HepG2 (cell line): ENCODE measurements at regions not wholly inside any gene's neighbourhood (a gene's known extent, or its start where the extent isn't known, plus 50 kb on each side); places are given as distances from the start of the nearest gene placed in this dataset.

Experiments
- ATAC-seq: fragments of 200-7000 bp; cut with Tn5 transposase; 3 replicates; pipeline ENCODE4 v1.9.1; 2020; ENCODE audit warnings: mild to moderate bottlenecking, moderate library complexity
- BruUV-seq: library from RNA; stranded (reverse); fragments of 400-500 nt; replicated peaks from 2 replicates; lab custom pipeline; 2021; lab: Mats Ljungman, UMichigan
- CTCF ChIA-PET: fragments of 300-600 bp; formaldehyde crosslinking; extraction: SDS; loops from one replicate; lab custom pipeline; 2021; ENCODE audit warnings: low total read pairs, inconsistent platforms, low intra/inter-chr PET ratio; lab: Yijun Ruan, JAX
- POLR2A ChIA-PET: fragments of 350-600 bp; sonication (Branson Sonifier 250); formaldehyde crosslinking; loops from one replicate; lab custom pipeline; 2020; ENCODE audit warnings: antibody characterized with exemption, inconsistent platforms; lab: Yijun Ruan, JAX
- DNase-seq: peaks from one replicate; pipeline ENCODE4 v3.0.0-alpha.2; 2015; ENCODE audit warnings: low spot score
- FAIRE-seq: peaks from 3 replicates; lab custom pipeline; 2011; peaks lifted over from hg19 to GRCh38; lab: Jason Lieb, UNC
- H2AFZ ChIP-seq: one replicate; pipeline ENCODE4 v1.6.1; 2011; ENCODE audit warnings: low read length, inconsistent platforms
- H3K27ac ChIP-seq: fragments of 300-600 bp; 3 replicates; pipeline ENCODE4 v1.8.0; 2011; ENCODE audit warnings: mixed run types, mild to moderate bottlenecking, mixed read lengths, low read length, inconsistent platforms; ENCODE audit not compliant: insufficient read depth; ENCODE audit errors: extremely low read length
- H3K27me3 ChIP-seq, 2 experiments: fragments of 200-600 bp in 1 of 2; 2 replicates in 1 of 2; 3 replicates in 1 of 2; pipeline versions ENCODE4 v1.6.0 to v1.8.0; 2011; ENCODE audit warnings: low read length in 2 of 2, mild to moderate bottlenecking in 2 of 2, moderate library complexity in 2 of 2, inconsistent platforms in 1 of 2; ENCODE audit not compliant: insufficient read depth in 2 of 2, control insufficient read depth in 1 of 2
- H3K36me3 ChIP-seq, 2 experiments: fragments of 200-600 bp in 1 of 2; replicated peaks in 1 of 2; 2 replicates in 1 of 2; 3 replicates in 1 of 2; pipeline versions ENCODE4 v1.5.1 to v1.8.0; 2011; ENCODE audit warnings: low read length in 2 of 2, inconsistent platforms in 1 of 2; ENCODE audit not compliant: insufficient read depth in 2 of 2, control insufficient read depth in 1 of 2
- H3K4me1 ChIP-seq: 2 replicates; pipeline ENCODE4 v1.5.1; 2012; ENCODE audit warnings: low read length, inconsistent platforms; ENCODE audit not compliant: insufficient read depth
- H3K4me2 ChIP-seq: 2 replicates; pipeline ENCODE4 v1.6.0; 2011; ENCODE audit warnings: low read depth, low read length, inconsistent platforms
- H3K4me3 ChIP-seq, 3 experiments: fragments of 200-600 bp in 1 of 3; sonication (generic), shearing (Covaris generic) in 1 of 3; replicated peaks in 1 of 3; 2 replicates each; pipeline ENCODE4 v1.5.1; 2011 to 2016; ENCODE audit warnings: low read length in 3 of 3, inconsistent platforms in 2 of 3, low read depth in 2 of 3, mild to moderate bottlenecking in 2 of 3, control low read depth in 1 of 3, mixed read lengths in 1 of 3; ENCODE audit not compliant: insufficient read depth in 1 of 3
- H3K79me2 ChIP-seq: one replicate; pipeline ENCODE4 v1.6.1; 2011; ENCODE audit warnings: low read length, inconsistent platforms; ENCODE audit not compliant: insufficient read depth
- H3K9ac ChIP-seq: 2 replicates; pipeline ENCODE4 v1.6.0; 2011; ENCODE audit warnings: mild to moderate bottlenecking, low read depth, low read length, inconsistent platforms; ENCODE audit not compliant: insufficient read depth
- H3K9me3 ChIP-seq: 2 replicates; pipeline ENCODE4 v1.5.1; 2012; ENCODE audit warnings: mild to moderate bottlenecking, low read length
- H4K20me1 ChIP-seq: 2 replicates; pipeline ENCODE4 v1.6.0; 2011; ENCODE audit warnings: inconsistent platforms, mild to moderate bottlenecking, low read length, moderate library complexity; ENCODE audit not compliant: insufficient read depth
- CBX5 ChIP-seq: sonication (generic); formaldehyde crosslinking; IDR thresholded peaks from 2 replicates; pipeline ENCODE4 v1.4.0; 2020; ENCODE audit warnings: missing genetic modification reagents, borderline replicate concordance
- EP300 ChIP-seq, 3 experiments: sonication (generic) in 1 of 3; formaldehyde crosslinking in 1 of 3; IDR thresholded peaks; 2 replicates each; pipeline versions ENCODE4 v1.5.1 to v1.6.1; 2011 to 2020; ENCODE audit warnings: low read depth in 2 of 3, low read length in 2 of 3, borderline replicate concordance in 1 of 3, improper control_type of control experiment in 1 of 3, mild to moderate bottlenecking in 1 of 3, missing genetic modification reagents in 1 of 3, moderate library complexity in 1 of 3
- MIER2 ChIP-seq: IDR thresholded peaks from 2 replicates; pipeline ENCODE4 v1.6.1; 2016; ENCODE audit warnings: missing biosample characterization, missing genetic modification reagents
- SKI ChIP-seq: fragments of 450-650 bp; IDR thresholded peaks from one replicate; pipeline ENCODE4 v1.6.1; 2018; ENCODE audit warnings: mild to moderate bottlenecking; ENCODE audit not compliant: partially characterized antibody
- SP4 ChIP-seq: sonication (generic); formaldehyde crosslinking; IDR thresholded peaks from 2 replicates; pipeline ENCODE4 v1.8.1; 2023; ENCODE audit warnings: mild to moderate bottlenecking, missing genetic modification reagents
- SRF ChIP-seq: IDR thresholded peaks from 2 replicates; pipeline ENCODE4 v1.6.1; 2011; ENCODE audit warnings: mild to moderate bottlenecking, low read depth, low read length, moderate library complexity
- TOPORS ChIP-seq: sonication (generic); formaldehyde crosslinking; IDR thresholded peaks from 2 replicates; pipeline ENCODE4 v1.8.0; 2023; ENCODE audit warnings: mild to moderate bottlenecking, missing genetic modification reagents
- ZBTB20 ChIP-seq: sonication (generic); formaldehyde crosslinking; IDR thresholded peaks from 2 replicates; pipeline ENCODE4 v1.8.1; 2023; ENCODE audit warnings: missing genetic modification reagents, low read depth, mild to moderate bottlenecking, borderline replicate concordance
- ZFP41 ChIP-seq: sonication (generic); formaldehyde crosslinking; IDR thresholded peaks from 2 replicates; pipeline ENCODE4 v1.4.0; 2020; ENCODE audit warnings: mild to moderate bottlenecking, missing genetic modification reagents, borderline replicate concordance
- ZNF260 ChIP-seq: sonication (generic); formaldehyde crosslinking; IDR thresholded peaks from 2 replicates; pipeline ENCODE4 v1.4.0; 2020; ENCODE audit warnings: missing genetic modification reagents, low read depth, mild to moderate bottlenecking, borderline replicate concordance
- ZNF329 ChIP-seq: sonication (generic); formaldehyde crosslinking; IDR thresholded peaks from 2 replicates; pipeline ENCODE4 v1.9.0; 2021; ENCODE audit warnings: low read depth, mild to moderate bottlenecking, missing genetic modification reagents
- WGBS: methylation state at CpG from one replicate; pipeline ENCODE4 v1.1.6; 2017; ENCODE audit warnings: low lambda C conversion rate; 5-methylcytosine and 5-hydroxymethylcytosine counted together
- in situ Hi-C: cut with HindIII; loops from 2 replicates; pipeline ENCODE4 v1.10.0; 2017; ENCODE audit warnings: low pct_unique_long_range_greater_than_20kb; ENCODE audit not compliant: extremely low pct_ligation_motif_present
- intact Hi-C: fragments of 100-400 bp; cut with micrococcal nuclease; formaldehyde crosslinking; loops from one replicate; pipeline ENCODE4 v1.10.0; 2022; ENCODE audit not compliant: unreplicated experiment
- TF ChIP-seq, protein P1 (sequence below): IDR thresholded peaks from 2 replicates; pipeline ENCODE4 v1.6.1; 2012; ENCODE audit warnings: low read length, improper control_type of control experiment
- TF ChIP-seq, protein P2 (sequence below): sonication (generic); formaldehyde crosslinking; IDR thresholded peaks from 2 replicates; pipeline ENCODE4 v1.5.0; 2020; ENCODE audit warnings: missing genetic modification reagents
- TF ChIP-seq, protein P3 (sequence below): sonication (generic); formaldehyde crosslinking; IDR thresholded peaks from 2 replicates; pipeline ENCODE4 v1.4.0; 2020; ENCODE audit warnings: mild to moderate bottlenecking, low read depth, missing genetic modification reagents

DNA sequence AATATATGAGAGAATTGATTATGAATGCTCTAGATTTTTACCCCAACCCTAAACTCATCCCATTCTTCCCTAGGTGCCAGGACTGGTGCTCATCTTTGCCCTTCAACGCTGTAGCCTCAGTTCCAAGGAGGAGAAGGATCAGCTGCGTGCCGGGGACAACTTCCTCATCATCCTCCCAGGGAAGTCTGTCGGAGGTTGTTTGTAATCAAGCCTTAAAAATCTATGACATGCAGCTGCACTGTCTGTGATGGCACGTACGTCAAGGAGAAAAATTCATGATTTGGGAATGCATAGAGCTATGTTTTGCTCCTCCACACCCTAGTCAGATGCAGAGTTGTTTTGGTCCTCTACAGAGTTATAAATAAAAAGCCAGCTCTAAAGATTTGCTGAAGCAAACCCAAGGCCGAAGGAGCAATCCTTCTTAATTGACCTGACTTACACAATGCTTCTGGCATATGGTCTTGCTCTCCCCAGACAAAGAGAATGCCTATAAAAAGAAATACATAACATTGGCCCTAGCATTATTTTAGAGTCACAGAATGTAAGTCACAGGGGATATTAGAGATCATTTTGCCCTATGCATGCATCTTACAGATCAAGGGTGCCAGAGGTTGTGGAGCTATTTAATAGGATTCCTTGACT is 244.2 kb downstream of the HIVEP2 start:
- no peak overlapping the region for H2AFZ ChIP-seq
- H3K27me3 ChIP-seq: peaks cover 2 to 9% of the 10 kb centered on the region in 2 experiments; a peak in 4 of 5 replicates
- DNase-seq: no peak
- TF ChIP-seq ZNF260 (CRISPR knock-in tag) (no peak), SKI (no peak), CBX5 (CRISPR knock-in tag) (no peak), SRF (no peak), MIER2 (CRISPR knock-in tag) (no peak), TOPORS (CRISPR knock-in tag) (no peak), ZNF329 (no peak), EP300 (IDR thresholded peaks at IDR 0.05; ENCODE audit: low read depth in 2 of 2, low read length in 2 of 2) (no peak), EP300 (CRISPR knock-in tag; IDR thresholded peaks at IDR 0.05; ENCODE audit: borderline replicate concordance) (no peak), ZFP41 (CRISPR knock-in tag) (no peak), SP4 (no peak), ZBTB20 (CRISPR knock-in tag) (no peak)
- TF ChIP-seq, protein P1, sequence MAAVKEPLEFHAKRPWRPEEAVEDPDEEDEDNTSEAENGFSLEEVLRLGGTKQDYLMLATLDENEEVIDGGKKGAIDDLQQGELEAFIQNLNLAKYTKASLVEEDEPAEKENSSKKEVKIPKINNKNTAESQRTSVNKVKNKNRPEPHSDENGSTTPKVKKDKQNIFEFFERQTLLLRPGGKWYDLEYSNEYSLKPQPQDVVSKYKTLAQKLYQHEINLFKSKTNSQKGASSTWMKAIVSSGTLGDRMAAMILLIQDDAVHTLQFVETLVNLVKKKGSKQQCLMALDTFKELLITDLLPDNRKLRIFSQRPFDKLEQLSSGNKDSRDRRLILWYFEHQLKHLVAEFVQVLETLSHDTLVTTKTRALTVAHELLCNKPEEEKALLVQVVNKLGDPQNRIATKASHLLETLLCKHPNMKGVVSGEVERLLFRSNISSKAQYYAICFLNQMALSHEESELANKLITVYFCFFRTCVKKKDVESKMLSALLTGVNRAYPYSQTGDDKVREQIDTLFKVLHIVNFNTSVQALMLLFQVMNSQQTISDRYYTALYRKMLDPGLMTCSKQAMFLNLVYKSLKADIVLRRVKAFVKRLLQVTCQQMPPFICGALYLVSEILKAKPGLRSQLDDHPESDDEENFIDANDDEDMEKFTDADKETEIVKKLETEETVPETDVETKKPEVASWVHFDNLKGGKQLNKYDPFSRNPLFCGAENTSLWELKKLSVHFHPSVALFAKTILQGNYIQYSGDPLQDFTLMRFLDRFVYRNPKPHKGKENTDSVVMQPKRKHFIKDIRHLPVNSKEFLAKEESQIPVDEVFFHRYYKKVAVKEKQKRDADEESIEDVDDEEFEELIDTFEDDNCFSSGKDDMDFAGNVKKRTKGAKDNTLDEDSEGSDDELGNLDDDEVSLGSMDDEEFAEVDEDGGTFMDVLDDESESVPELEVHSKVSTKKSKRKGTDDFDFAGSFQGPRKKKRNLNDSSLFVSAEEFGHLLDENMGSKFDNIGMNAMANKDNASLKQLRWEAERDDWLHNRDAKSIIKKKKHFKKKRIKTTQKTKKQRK: no peak
- TF ChIP-seq, protein P2, sequence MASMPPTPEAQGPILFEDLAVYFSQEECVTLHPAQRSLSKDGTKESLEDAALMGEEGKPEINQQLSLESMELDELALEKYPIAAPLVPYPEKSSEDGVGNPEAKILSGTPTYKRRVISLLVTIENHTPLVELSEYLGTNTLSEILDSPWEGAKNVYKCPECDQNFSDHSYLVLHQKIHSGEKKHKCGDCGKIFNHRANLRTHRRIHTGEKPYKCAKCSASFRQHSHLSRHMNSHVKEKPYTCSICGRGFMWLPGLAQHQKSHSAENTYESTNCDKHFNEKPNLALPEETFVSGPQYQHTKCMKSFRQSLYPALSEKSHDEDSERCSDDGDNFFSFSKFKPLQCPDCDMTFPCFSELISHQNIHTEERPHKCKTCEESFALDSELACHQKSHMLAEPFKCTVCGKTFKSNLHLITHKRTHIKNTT: no peak
- TF ChIP-seq, protein P3, sequence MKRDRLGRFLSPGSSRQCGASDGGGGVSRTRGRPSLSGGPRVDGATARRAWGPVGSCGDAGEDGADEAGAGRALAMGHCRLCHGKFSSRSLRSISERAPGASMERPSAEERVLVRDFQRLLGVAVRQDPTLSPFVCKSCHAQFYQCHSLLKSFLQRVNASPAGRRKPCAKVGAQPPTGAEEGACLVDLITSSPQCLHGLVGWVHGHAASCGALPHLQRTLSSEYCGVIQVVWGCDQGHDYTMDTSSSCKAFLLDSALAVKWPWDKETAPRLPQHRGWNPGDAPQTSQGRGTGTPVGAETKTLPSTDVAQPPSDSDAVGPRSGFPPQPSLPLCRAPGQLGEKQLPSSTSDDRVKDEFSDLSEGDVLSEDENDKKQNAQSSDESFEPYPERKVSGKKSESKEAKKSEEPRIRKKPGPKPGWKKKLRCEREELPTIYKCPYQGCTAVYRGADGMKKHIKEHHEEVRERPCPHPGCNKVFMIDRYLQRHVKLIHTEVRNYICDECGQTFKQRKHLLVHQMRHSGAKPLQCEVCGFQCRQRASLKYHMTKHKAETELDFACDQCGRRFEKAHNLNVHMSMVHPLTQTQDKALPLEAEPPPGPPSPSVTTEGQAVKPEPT (CRISPR knock-in tag): no peak
- TF ChIP-seq, all 625 proteins: peak for 0
- in situ Hi-C loops (no loop called here), intact Hi-C loops (no loop called here)
- Histone ChIP-seq H3K79me2 (no peaks in the 10 kb centered on the region), H3K36me3 (no peaks in the 10 kb centered on the region), H3K4me1 (peaks cover 12% of the 10 kb centered on the region), H3K27ac (no peak overlapping the region), H4K20me1 (no peaks in the 10 kb centered on the region), H3K9me3 (no peaks in the 10 kb centered on the region), H3K4me2 (no peak overlapping the region), H3K4me3 (no peak overlapping the region), H3K9ac (no peak overlapping the region)
- BruUV-seq: no TSS peak
- ChIA-PET CTCF (no interaction called here), POLR2A (no interaction called here)
- WGBS: 35% methylated on average over 7 of the region's 7 CpGs
- no peak for ATAC-seq
- no peak for FAIRE-seq
